ENCODE measurements at regions not wholly inside any gene's neighbourhood (a gene's known extent, or its start where the extent isn't known, plus 50 kb on each side); places are given as distances from the start of the nearest gene placed in this dataset.

DNA sequence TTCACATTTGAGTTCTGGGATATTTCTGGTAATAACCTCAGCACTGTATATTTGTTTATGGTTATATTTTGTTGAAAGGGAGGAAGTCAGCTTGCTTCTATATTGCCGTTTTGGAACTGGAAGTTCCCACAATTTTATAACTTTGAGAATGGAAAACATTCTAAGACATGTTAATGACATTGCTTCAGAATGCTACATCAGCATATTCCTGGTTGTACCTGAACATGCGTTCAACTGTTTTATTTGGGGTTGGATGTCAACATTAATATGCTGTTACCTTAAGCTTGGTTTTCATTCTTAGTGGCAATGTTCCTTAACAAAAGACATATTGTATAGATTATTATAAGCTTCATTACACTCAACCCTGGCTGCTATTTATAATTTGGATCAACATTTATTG, 489.4 kb upstream of the MAGEB18 start:
- CTCF ChIA-PET, result no interaction called here
- H3K36me3 Mint-ChIP-seq (ENCODE audit: low read depth), result no peaks in the 10 kb centered on the region
- no peaks in the 10 kb centered on the region for H3K9me3 ChIP-seq (ENCODE audit: control insufficient read depth in 1 of 2, insufficient read depth in 1 of 2, low read length in 2 of 2)
- no peaks in the 10 kb centered on the region for H3K27me3 Mint-ChIP-seq
- H3K27me3 ChIP-seq (ENCODE audit: control insufficient read depth in 1 of 2, insufficient read depth in 2 of 2, low read length in 2 of 2), result no peaks in the 10 kb centered on the region
- DNase-seq (no peak), ATAC-seq (ENCODE audit: poor library complexity) (no peak)
- no peaks in the 10 kb centered on the region for H3K36me3 ChIP-seq (ENCODE audit: insufficient read depth, low read length)
- TF ChIP-seq, protein P1, sequence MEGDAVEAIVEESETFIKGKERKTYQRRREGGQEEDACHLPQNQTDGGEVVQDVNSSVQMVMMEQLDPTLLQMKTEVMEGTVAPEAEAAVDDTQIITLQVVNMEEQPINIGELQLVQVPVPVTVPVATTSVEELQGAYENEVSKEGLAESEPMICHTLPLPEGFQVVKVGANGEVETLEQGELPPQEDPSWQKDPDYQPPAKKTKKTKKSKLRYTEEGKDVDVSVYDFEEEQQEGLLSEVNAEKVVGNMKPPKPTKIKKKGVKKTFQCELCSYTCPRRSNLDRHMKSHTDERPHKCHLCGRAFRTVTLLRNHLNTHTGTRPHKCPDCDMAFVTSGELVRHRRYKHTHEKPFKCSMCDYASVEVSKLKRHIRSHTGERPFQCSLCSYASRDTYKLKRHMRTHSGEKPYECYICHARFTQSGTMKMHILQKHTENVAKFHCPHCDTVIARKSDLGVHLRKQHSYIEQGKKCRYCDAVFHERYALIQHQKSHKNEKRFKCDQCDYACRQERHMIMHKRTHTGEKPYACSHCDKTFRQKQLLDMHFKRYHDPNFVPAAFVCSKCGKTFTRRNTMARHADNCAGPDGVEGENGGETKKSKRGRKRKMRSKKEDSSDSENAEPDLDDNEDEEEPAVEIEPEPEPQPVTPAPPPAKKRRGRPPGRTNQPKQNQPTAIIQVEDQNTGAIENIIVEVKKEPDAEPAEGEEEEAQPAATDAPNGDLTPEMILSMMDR (IDR thresholded peaks at IDR 0.05), result no peak
- no peak overlapping the region for H3K4me3 Mint-ChIP-seq
- no peaks in the 10 kb centered on the region for H3K4me1 Mint-ChIP-seq (ENCODE audit: low read depth)
- H3K9me3 Mint-ChIP-seq, result no peaks in the 10 kb centered on the region
- H3K4me1 ChIP-seq (ENCODE audit: insufficient read depth, low read length), result no peaks in the 10 kb centered on the region
- POLR2A ChIA-PET, result no interaction called here
- intact Hi-C loops (cut with DNase I, micrococcal nuclease), result no loop called here
- H3K27ac Mint-ChIP-seq, result no peak overlapping the region
- no peak overlapping the region for H3K27ac ChIP-seq (ENCODE audit: low read depth in 1 of 2, low read length in 2 of 2)
- no peak overlapping the region for H3K4me3 ChIP-seq (ENCODE audit: low read length)

DNA sequence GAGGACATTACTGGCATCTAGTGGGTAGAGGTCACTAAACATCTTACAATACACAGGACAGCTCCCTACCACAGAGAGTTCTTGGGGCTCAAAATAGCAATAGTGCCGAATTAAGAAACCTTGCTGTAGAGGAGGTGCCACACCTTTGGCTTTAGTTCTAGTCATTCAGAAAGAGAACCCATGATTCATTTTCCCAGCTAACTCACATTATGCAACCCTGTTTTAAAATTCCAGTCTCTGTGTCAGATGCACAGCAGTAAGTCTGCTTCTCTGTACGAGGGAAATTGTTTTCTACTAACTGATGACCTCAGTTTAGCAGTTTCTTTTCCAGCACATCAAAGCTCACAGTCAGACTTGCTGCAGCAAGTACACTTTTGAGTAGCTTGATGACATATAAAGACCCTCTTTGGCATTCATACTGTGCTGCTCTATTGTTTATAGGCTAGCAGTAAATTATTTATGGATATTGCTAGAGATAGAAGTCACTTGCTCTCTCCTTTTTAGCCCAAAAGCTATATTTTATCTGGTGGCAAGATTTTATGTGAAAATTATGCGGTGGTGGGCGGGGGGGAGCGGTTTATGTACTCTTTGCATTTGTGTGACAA, 487.8 kb upstream of the MAGEB18 start:
- no peak overlapping the region for H3K27ac ChIP-seq (ENCODE audit: low read depth in 1 of 2, low read length in 2 of 2)
- TF ChIP-seq, protein P1 (IDR thresholded peaks at IDR 0.05), result no peak
- DNase-seq, result no peak
- no peaks in the 10 kb centered on the region for H3K9me3 ChIP-seq (ENCODE audit: control insufficient read depth in 1 of 2, insufficient read depth in 1 of 2, low read length in 2 of 2)
- ChIA-PET POLR2A (no interaction called here), CTCF (no interaction called here)
- Mint-ChIP-seq H3K4me1 (ENCODE audit: low read depth) (no peaks in the 10 kb centered on the region), H3K27ac (no peak overlapping the region), H3K9me3 (no peaks in the 10 kb centered on the region), H3K27me3 (no peaks in the 10 kb centered on the region), H3K4me3 (no peak overlapping the region), H3K36me3 (ENCODE audit: low read depth) (no peaks in the 10 kb centered on the region)
- H3K36me3 ChIP-seq (ENCODE audit: insufficient read depth, low read length), result no peaks in the 10 kb centered on the region
- no peaks in the 10 kb centered on the region for H3K4me1 ChIP-seq (ENCODE audit: insufficient read depth, low read length)
- no peak overlapping the region for H3K4me3 ChIP-seq (ENCODE audit: low read length)
- ATAC-seq (ENCODE audit: poor library complexity), result no peak
- H3K27me3 ChIP-seq (ENCODE audit: control insufficient read depth in 1 of 2, insufficient read depth in 2 of 2, low read length in 2 of 2), result no peaks in the 10 kb centered on the region
- intact Hi-C loops (cut with DNase I, micrococcal nuclease), result no loop called here

DNA sequence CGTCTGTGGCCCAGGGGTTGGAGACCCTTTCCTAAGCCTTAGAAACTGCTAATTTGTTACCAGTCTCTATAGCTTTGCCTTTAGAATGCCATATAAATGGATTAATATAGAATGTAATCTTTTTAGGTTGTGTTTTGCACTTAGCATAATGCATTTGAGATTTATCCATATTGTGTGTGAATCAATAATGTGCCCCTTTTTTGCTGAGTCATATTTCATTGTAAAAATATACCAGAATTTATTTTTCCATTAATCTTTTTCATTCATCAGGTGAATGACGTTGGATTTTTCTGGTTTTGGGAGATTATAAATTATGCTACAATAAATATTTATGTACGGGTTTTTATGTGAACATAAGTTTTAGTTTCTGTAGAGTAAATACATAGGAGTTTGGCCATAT, 478.8 kb upstream of the MAGEB18 start:
- ATAC-seq (ENCODE audit: poor library complexity) (no peak), DNase-seq (no peak)
- Histone ChIP-seq H3K27me3 (ENCODE audit: control insufficient read depth in 1 of 2, insufficient read depth in 2 of 2, low read length in 2 of 2) (no peaks in the 10 kb centered on the region), H3K9me3 (ENCODE audit: control insufficient read depth in 1 of 2, insufficient read depth in 1 of 2, low read length in 2 of 2) (no peaks in the 10 kb centered on the region), H3K36me3 (ENCODE audit: insufficient read depth, low read length) (no peaks in the 10 kb centered on the region), H3K27ac (ENCODE audit: low read depth in 1 of 2, low read length in 2 of 2) (no peak overlapping the region), H3K4me1 (ENCODE audit: insufficient read depth, low read length) (no peaks in the 10 kb centered on the region), H3K4me3 (ENCODE audit: low read length) (no peak overlapping the region)
- H3K4me3 Mint-ChIP-seq, result no peak overlapping the region
- no peaks in the 10 kb centered on the region for H3K36me3 Mint-ChIP-seq (ENCODE audit: low read depth)
- POLR2A ChIA-PET, result no interaction called here
- H3K4me1 Mint-ChIP-seq (ENCODE audit: low read depth), result no peaks in the 10 kb centered on the region
- intact Hi-C loops (cut with DNase I, micrococcal nuclease), result no loop called here
- CTCF ChIA-PET, result no interaction called here
- H3K27me3 Mint-ChIP-seq, result no peaks in the 10 kb centered on the region
- TF ChIP-seq, protein P1 (IDR thresholded peaks at IDR 0.05), result no peak
- H3K9me3 Mint-ChIP-seq, result no peaks in the 10 kb centered on the region
- H3K27ac Mint-ChIP-seq, result no peak overlapping the region
